ENCODE measurements at regions not wholly inside any gene's neighbourhood (a gene's known extent, or its start where the extent isn't known, plus 50 kb on each side); places are given as distances from the start of the nearest gene placed in this dataset.
"Not testable (repeated sequence)": the region's sequence is repeated elsewhere in the genome, so short reads cannot be mapped to it uniquely, and the experiment has no call there.

DNA sequence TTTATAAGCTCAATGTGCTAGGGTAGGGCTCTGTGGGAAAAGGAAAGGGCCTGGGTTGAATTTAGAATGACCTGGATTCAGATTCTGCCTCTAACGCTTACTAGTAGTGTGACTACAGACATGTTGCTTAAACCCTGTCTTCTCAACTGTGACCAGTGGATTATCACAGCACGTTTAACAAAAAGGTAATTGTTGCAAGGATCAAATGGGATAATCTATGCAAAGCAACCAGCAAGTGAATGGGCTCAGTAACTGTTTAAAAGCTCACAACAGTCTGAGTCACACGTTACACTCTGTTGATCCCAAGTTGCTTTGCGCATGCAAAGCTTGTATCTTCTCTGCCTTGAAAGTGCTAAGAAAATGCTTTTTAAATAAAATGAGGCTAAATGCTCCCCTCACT, 236.5 kb downstream of the IL20RB start:
- no peak for DNase-seq
- TF ChIP-seq CTCF (IDR thresholded peaks at IDR 0.05) (no peak), POLR2A (IDR thresholded peaks at IDR 0.05) (no peak)
- H3K36me3 ChIP-seq (replicated peaks in 1 of 2) = no peaks in the 10 kb centered on the region
- WGBS, 4 donors = 63 to 67% (median 66%) methylated on average over 4 of the region's 4 CpGs
- intact Hi-C loops (cut with DNase I) = no loop called here
- H3K4me3 ChIP-seq = no peak overlapping the region
- no peaks in the 10 kb centered on the region for H3K9me3 ChIP-seq (replicated peaks in 1 of 3)
- no peaks in the 10 kb centered on the region for H3K27me3 ChIP-seq
- no peak overlapping the region for H3K27ac ChIP-seq
- no peaks in the 10 kb centered on the region for H3K4me1 ChIP-seq (replicated peaks in 1 of 2)

GRCh38 chr3:137198374-137198773, 240.6 kb downstream of the IL20RB start:
- H3K4me1 ChIP-seq (replicated peaks in 1 of 2); H3K4me3 ChIP-seq; H3K27ac ChIP-seq; H3K36me3 ChIP-seq (replicated peaks in 1 of 2); H3K9me3 ChIP-seq (replicated peaks in 1 of 3); H3K27me3 ChIP-seq; intact Hi-C loops (cut with DNase I); DNase-seq: not testable (repeated sequence)
- 86 to 97% (median 94%) methylated on average over 1 to 29 of the region's 32 CpGs for WGBS, 4 donors

GRCh38 chr3:137199678-137200077, 241.9 kb downstream of the IL20RB start:
- H3K27me3 ChIP-seq = no peaks in the 10 kb centered on the region
- no peaks in the 10 kb centered on the region for H3K36me3 ChIP-seq (replicated peaks in 1 of 2)
- H3K4me3 ChIP-seq = no peak overlapping the region
- H3K27ac ChIP-seq = no peak overlapping the region
- intact Hi-C loops (cut with DNase I) = no loop called here
- no peak for DNase-seq
- no peaks in the 10 kb centered on the region for H3K4me1 ChIP-seq (replicated peaks in 1 of 2)
- TF ChIP-seq CTCF (IDR thresholded peaks at IDR 0.05) = no peak
- TF ChIP-seq POLR2A (IDR thresholded peaks at IDR 0.05) = no peak
- no peaks in the 10 kb centered on the region for H3K9me3 ChIP-seq (replicated peaks in 1 of 3)

GRCh38 chr3:137201066-137201465, 243.3 kb downstream of the IL20RB start:
- no peak for DNase-seq
- no peak for TF ChIP-seq CTCF (IDR thresholded peaks at IDR 0.05)
- no peak for TF ChIP-seq POLR2A (IDR thresholded peaks at IDR 0.05)
- 79 to 90% (median 90%) methylated on average over 3 of the region's 3 CpGs for WGBS, 4 donors

GRCh38 chr3:137202941-137203340, 245.2 kb downstream of the IL20RB start:
- H3K27ac ChIP-seq = no peak overlapping the region
- DNase-seq = peak in 4 of 7 donors; percentile 16 to 44 (median 31)
- intact Hi-C loops (cut with DNase I) = no loop called here
- no peak for TF ChIP-seq POLR2A (IDR thresholded peaks at IDR 0.05)
- no peak for TF ChIP-seq CTCF (IDR thresholded peaks at IDR 0.05)
- no peaks in the 10 kb centered on the region for H3K9me3 ChIP-seq (replicated peaks in 1 of 3)
- no peaks in the 10 kb centered on the region for H3K36me3 ChIP-seq (replicated peaks in 1 of 2)
- H3K4me1 ChIP-seq (replicated peaks in 1 of 2) = no peaks in the 10 kb centered on the region
- 40 to 45% (median 43%) methylated on average over 5 of the region's 5 CpGs for WGBS, 4 donors
- no peak overlapping the region for H3K4me3 ChIP-seq
- H3K27me3 ChIP-seq = no peaks in the 10 kb centered on the region

More at GRCh38 chr3:137201066-137201465, 243.3 kb downstream of the IL20RB start:
- no peak overlapping the region for H3K27ac ChIP-seq
- H3K4me3 ChIP-seq = no peak overlapping the region
- intact Hi-C loops (cut with DNase I) = no loop called here
- no peaks in the 10 kb centered on the region for H3K4me1 ChIP-seq (replicated peaks in 1 of 2)
- no peaks in the 10 kb centered on the region for H3K27me3 ChIP-seq
- no peaks in the 10 kb centered on the region for H3K36me3 ChIP-seq (replicated peaks in 1 of 2)
- H3K9me3 ChIP-seq (replicated peaks in 1 of 3) = no peaks in the 10 kb centered on the region
